Erythroblast (primary cell): ENCODE measurements at regions not wholly inside any gene's neighbourhood (a gene's known extent, or its start where the extent isn't known, plus 50 kb on each side); places are given as distances from the start of the nearest gene placed in this dataset.

Source experiments
- DNase-seq, 2 experiments: peaks; one replicate each; lab custom pipeline; 2025; lab: John Stamatoyannopoulos, UW
- GATA1 ChIP-seq: IDR thresholded peaks from 2 replicates; pipeline ENCODE4 v1.6.1; 2011; ENCODE audit warnings: low read depth, mild to moderate bottlenecking, control low read depth, low read length, moderate library complexity
- POLR2A ChIP-seq: IDR thresholded peaks from 2 replicates; pipeline ENCODE4 v1.6.1; 2011; ENCODE audit warnings: mild to moderate bottlenecking, low read length

GRCh38 chr22:19663286-19663815 lies 51.0 kb upstream of the SEPTIN5 start:
- TF ChIP-seq GATA1 (no peak), POLR2A (no peak)
- peak in 1 of 2 experiments; percentile 10 for DNase-seq

- DNase-seq = no peak
- TF ChIP-seq POLR2A = no peak
- TF ChIP-seq GATA1 = no peak
These were observed 50.4 kb upstream of the SEPTIN5 start for GRCh38 chr22:19663821-19664355.

DNA sequence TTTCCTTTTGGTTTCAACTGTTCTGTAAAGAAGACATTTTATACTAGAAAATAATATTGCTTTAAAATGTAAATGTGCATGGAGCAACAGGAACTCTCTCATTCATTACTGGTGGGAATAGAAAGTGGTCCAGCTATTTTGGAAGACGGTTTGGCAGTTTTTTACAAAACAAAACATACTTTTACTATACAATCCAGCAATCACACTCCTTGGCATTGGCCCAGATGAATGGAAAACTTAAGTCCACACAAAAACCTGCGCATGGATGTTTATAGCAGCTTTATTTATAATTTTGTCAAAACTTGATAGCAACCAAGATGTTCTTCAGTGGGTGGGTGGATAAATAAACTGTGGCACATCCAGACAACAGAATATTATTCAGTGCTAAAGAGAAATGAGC lies 49.9 kb upstream of the SEPTIN5 start:
- TF ChIP-seq GATA1 (no peak), POLR2A (no peak)
- DNase-seq = no peak
